KMS-11 (cell line): ENCODE measurements at regions not wholly inside any gene's neighbourhood (a gene's known extent, or its start where the extent isn't known, plus 50 kb on each side); places are given as distances from the start of the nearest gene placed in this dataset.

ENCODE experiments used
- H2AFZ ChIP-seq: fragments of 200-600 bp; sonication (generic); 2 replicates; pipeline ENCODE4 v1.6.1; 2016; ENCODE audit warnings: antibody characterized with exemption, mixed run types, low read depth
- H3K27ac ChIP-seq: fragments of 200-600 bp; sonication (generic); 2 replicates; pipeline ENCODE4 v1.6.1; 2016; ENCODE audit warnings: mild to moderate bottlenecking, mixed run types
- H3K27me3 ChIP-seq: fragments of 200-600 bp; sonication (generic); 2 replicates; pipeline ENCODE4 v1.6.1; 2017; ENCODE audit warnings: mild to moderate bottlenecking, low read depth, mixed run types, moderate library complexity; ENCODE audit not compliant: insufficient read depth
- H3K36me3 ChIP-seq: fragments of 200-600 bp; sonication (generic); 2 replicates; pipeline ENCODE4 v1.6.1; 2017; ENCODE audit warnings: mild to moderate bottlenecking, mixed run types; ENCODE audit not compliant: insufficient read depth
- H3K4me1 ChIP-seq: fragments of 200-600 bp; sonication (generic); 2 replicates; pipeline ENCODE4 v1.6.1; 2016; ENCODE audit warnings: mild to moderate bottlenecking, low read depth, mixed run types; ENCODE audit not compliant: poor library complexity, severe bottlenecking
- H3K4me2 ChIP-seq: fragments of 200-600 bp; sonication (generic); 2 replicates; pipeline ENCODE4 v1.7.0; 2016; ENCODE audit warnings: mild to moderate bottlenecking, mixed run types
- H3K4me3 ChIP-seq: fragments of 200-600 bp; sonication (generic); IDR thresholded peaks from 2 replicates; pipeline ENCODE4 v1.6.1; 2017; ENCODE audit warnings: low read depth, low read length, mixed read lengths; ENCODE audit not compliant: insufficient read depth
- H3K79me2 ChIP-seq: fragments of 200-600 bp; sonication (generic); 2 replicates; pipeline ENCODE4 v1.6.1; 2016; ENCODE audit warnings: low read depth, mixed run types; ENCODE audit not compliant: insufficient read depth
- H3K9ac ChIP-seq: fragments of 200-600 bp; sonication (generic); 2 replicates; pipeline ENCODE4 v1.6.1; 2016; ENCODE audit warnings: mild to moderate bottlenecking, mixed run types
- H4K20me1 ChIP-seq: fragments of 200-600 bp; sonication (generic); 2 replicates; pipeline ENCODE4 v1.6.1; 2016; ENCODE audit warnings: mild to moderate bottlenecking, mixed run types; ENCODE audit not compliant: insufficient read depth
- TF ChIP-seq, protein P1 (sequence below): fragments of 200-600 bp; sonication (generic); conservative IDR thresholded peaks from 2 replicates; pipeline ENCODE4 v1.6.1; 2017; ENCODE audit warnings: low read depth, mild to moderate bottlenecking, antibody characterized with exemption, low read length, moderate library complexity, mixed read lengths

GRCh38 chr2:88925770-88926462 is 234.4 kb downstream of the RPIA start:
- TF ChIP-seq, protein P1, sequence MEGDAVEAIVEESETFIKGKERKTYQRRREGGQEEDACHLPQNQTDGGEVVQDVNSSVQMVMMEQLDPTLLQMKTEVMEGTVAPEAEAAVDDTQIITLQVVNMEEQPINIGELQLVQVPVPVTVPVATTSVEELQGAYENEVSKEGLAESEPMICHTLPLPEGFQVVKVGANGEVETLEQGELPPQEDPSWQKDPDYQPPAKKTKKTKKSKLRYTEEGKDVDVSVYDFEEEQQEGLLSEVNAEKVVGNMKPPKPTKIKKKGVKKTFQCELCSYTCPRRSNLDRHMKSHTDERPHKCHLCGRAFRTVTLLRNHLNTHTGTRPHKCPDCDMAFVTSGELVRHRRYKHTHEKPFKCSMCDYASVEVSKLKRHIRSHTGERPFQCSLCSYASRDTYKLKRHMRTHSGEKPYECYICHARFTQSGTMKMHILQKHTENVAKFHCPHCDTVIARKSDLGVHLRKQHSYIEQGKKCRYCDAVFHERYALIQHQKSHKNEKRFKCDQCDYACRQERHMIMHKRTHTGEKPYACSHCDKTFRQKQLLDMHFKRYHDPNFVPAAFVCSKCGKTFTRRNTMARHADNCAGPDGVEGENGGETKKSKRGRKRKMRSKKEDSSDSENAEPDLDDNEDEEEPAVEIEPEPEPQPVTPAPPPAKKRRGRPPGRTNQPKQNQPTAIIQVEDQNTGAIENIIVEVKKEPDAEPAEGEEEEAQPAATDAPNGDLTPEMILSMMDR: no peak
- Histone ChIP-seq H3K27ac (no peak overlapping the region), H3K9ac (no peak overlapping the region), H3K4me1 (no peaks in the 10 kb centered on the region), H4K20me1 (no peaks in the 10 kb centered on the region), H3K4me3 (no peak overlapping the region), H3K36me3 (no peaks in the 10 kb centered on the region), H3K79me2 (no peaks in the 10 kb centered on the region), H2AFZ (no peak overlapping the region), H3K27me3 (no peaks in the 10 kb centered on the region), H3K4me2 (no peak overlapping the region)

- H3K27me3 ChIP-seq: no peaks in the 10 kb centered on the region
- H4K20me1 ChIP-seq: no peaks in the 10 kb centered on the region
- H3K27ac ChIP-seq: no peak overlapping the region
- TF ChIP-seq, protein P1: no peak
- H3K9ac ChIP-seq: no peak overlapping the region
- H3K4me2 ChIP-seq: no peak overlapping the region
- no peaks in the 10 kb centered on the region for H3K36me3 ChIP-seq
- H3K4me3 ChIP-seq: no peak overlapping the region
- H3K79me2 ChIP-seq: no peaks in the 10 kb centered on the region
- H3K4me1 ChIP-seq: no peaks in the 10 kb centered on the region
- no peak overlapping the region for H2AFZ ChIP-seq
Observed at GRCh38 chr2:88927128-88927527, 235.7 kb downstream of the RPIA start.

DNA sequence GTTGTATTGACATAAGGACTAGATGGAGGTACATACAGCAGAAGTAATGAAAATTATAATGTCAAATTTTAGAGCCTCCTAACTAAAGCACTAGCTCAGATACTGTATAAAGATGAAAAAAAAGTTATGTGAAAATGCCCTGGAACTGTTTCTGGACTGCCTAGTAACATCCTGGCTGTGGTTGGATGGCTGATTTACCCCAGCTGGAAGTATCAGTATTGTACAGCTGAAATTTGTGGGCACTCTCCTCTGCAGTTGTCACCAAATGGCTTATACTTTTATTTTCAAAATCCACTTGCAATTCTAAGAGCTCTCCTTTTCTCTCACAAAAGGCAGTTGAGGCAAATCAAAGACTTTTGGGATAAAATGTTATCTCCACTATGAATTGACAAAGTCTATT is 239.2 kb downstream of the RPIA start:
- Histone ChIP-seq H3K79me2 (no peaks in the 10 kb centered on the region), H3K36me3 (no peaks in the 10 kb centered on the region), H3K9ac (no peak overlapping the region), H4K20me1 (no peaks in the 10 kb centered on the region), H3K27me3 (no peaks in the 10 kb centered on the region), H3K4me2 (no peak overlapping the region), H3K4me3 (no peak overlapping the region), H3K27ac (no peak overlapping the region), H2AFZ (no peak overlapping the region), H3K4me1 (no peaks in the 10 kb centered on the region)
- TF ChIP-seq, protein P1: no peak

GRCh38 chr2:88932686-88933085 is 241.2 kb downstream of the RPIA start:
- TF ChIP-seq, protein P1: no peak
- H3K27ac ChIP-seq: no peak overlapping the region

More at GRCh38 chr2:88932686-88933085, 241.2 kb downstream of the RPIA start:
- Histone ChIP-seq H2AFZ (no peak overlapping the region), H3K27me3 (no peaks in the 10 kb centered on the region), H3K36me3 (no peaks in the 10 kb centered on the region), H4K20me1 (no peaks in the 10 kb centered on the region), H3K4me3 (no peak overlapping the region), H3K4me1 (no peaks in the 10 kb centered on the region), H3K4me2 (no peak overlapping the region), H3K9ac (no peak overlapping the region), H3K79me2 (no peaks in the 10 kb centered on the region)
